ENCODE measurements at regions not wholly inside any gene's neighbourhood (a gene's known extent, or its start where the extent isn't known, plus 50 kb on each side); places are given as distances from the start of the nearest gene placed in this dataset.

DNA sequence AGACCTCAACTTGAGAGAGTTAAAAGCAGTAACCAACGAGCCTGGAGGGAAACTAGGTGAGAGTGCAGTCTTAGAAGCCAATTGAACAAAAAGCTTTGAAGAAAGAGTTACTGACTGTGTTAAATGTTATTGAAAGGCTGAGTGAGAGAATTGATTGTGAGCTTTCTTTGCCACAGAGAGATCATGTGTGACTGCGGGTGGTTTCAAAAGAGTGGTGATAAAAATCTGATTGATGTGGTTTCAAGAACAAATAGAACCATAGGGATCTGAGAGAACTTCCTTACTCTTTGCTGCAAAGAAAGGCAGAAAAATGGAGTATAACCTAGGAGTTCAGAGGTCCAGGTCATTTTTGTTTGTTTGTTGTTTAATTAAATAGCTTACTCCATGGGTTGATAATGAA, 759.9 kb upstream of the ALCAM start:
- Histone ChIP-seq H3K79me2 (ENCODE audit: control insufficient read depth in 1 of 2, insufficient read depth in 2 of 2, low read length in 2 of 2) (no peaks in the 10 kb centered on the region), H2BK5ac (ENCODE audit: low read depth, low read length) (no peak overlapping the region), H3K27me3 (replicated peaks in 1 of 4; ENCODE audit: control insufficient read depth in 3 of 4, extremely low read depth in 1 of 4, insufficient read depth in 3 of 4, low read length in 3 of 4) (no peaks in the 10 kb centered on the region), H4K91ac (replicated peaks; ENCODE audit: insufficient read length, low read length) (no peak overlapping the region), H2BK20ac (ENCODE audit: low read length) (no peak overlapping the region), H2AK5ac (ENCODE audit: low read depth, low read length) (no peak overlapping the region), H2AFZ (ENCODE audit: low read length) (0 out of 2 replicates have a peak overlapping the region, but pooled peaks have one; percentile 45), H3K23me2 (ENCODE audit: low read depth, low read length) (no peaks in the 10 kb centered on the region), H4K20me1 (replicated peaks in 1 of 2; ENCODE audit: control insufficient read depth in 1 of 2, insufficient read depth in 2 of 2, low read length in 2 of 2) (no peaks in the 10 kb centered on the region), H4K5ac (ENCODE audit: insufficient read length, low read depth, low read length) (no peak overlapping the region), H3K4ac (replicated peaks; ENCODE audit: insufficient read length, low read depth, low read length) (no peak overlapping the region), H3K23ac (ENCODE audit: insufficient read length) (no peak overlapping the region), H2BK120ac (replicated peaks; ENCODE audit: low read depth, low read length) (no peak overlapping the region), H2BK15ac (ENCODE audit: low read length) (no peak overlapping the region), H3K36me3 (ENCODE audit: control insufficient read depth in 2 of 4, insufficient read depth in 4 of 4, low read length in 3 of 4) (no peaks in the 10 kb centered on the region), H3K4me2 (ENCODE audit: insufficient read depth in 1 of 2, low read depth in 2 of 2, low read length in 2 of 2) (no peak overlapping the region), H3K18ac (ENCODE audit: extremely low read depth, low read length) (no peak overlapping the region), H3K4me3 (ENCODE audit: extremely low read depth in 1 of 4, insufficient read depth in 2 of 4, low read depth in 3 of 4, low read length in 4 of 4) (no peak overlapping the region), H3K56ac (replicated peaks; ENCODE audit: insufficient read length, low read depth, low read length) (no peak overlapping the region), H3K14ac (ENCODE audit: insufficient read length) (no peak overlapping the region), H3K9ac (replicated peaks in 1 of 4; ENCODE audit: extremely low read depth in 1 of 4, low read depth in 3 of 4, low read length in 3 of 4) (no peak overlapping the region), H4K8ac (ENCODE audit: extremely low read depth, insufficient read depth, low read length) (no peak overlapping the region), H3K27ac (ENCODE audit: low read depth, low read length) (no peak overlapping the region), H3K9me3 (ENCODE audit: insufficient read depth in 2 of 2, low read depth in 1 of 2, low read length in 1 of 2) (no peaks in the 10 kb centered on the region), H3K79me1 (ENCODE audit: low read depth, low read length) (no peaks in the 10 kb centered on the region), H3K4me1 (replicated peaks in 1 of 4; ENCODE audit: control insufficient read depth in 3 of 4, insufficient read depth in 4 of 4, low read length in 3 of 4) (no peaks in the 10 kb centered on the region), H2BK12ac (ENCODE audit: low read depth, low read length) (no peak overlapping the region)
- ChIA-PET POLR2A (ENCODE audit: partially characterized antibody) (no interaction called here), CTCF (ENCODE audit: partially characterized antibody) (interaction anchor here (1.2 to 1.5 kb wide), 2 partner anchors 10 to 210 kb away, joined by 3 to 5 read pairs; no protein-coding TSS in a partner anchor)
- no peak for DNase-seq (ENCODE audit: low read depth in 1 of 2, low spot score in 2 of 2)
- 94% methylated on average over 2 of the region's 2 CpGs; no CpG with 5 or more reads in 1 of the 2 experiments for WGBS, 2 experiments (ENCODE audit: extremely low coverage in 1 of 2, insufficient coverage in 1 of 2, insufficient read length in 1 of 2, insufficient replicate concordance in 2 of 2, low coverage in 1 of 2, low lambda C conversion rate in 2 of 2, missing lambda C conversion rate in 1 of 2)
- FAIRE-seq, result no peak
- TF ChIP-seq TBP (IDR thresholded peaks at IDR 0.05; ENCODE audit: low read depth, low read length), result no peak
- no peak for TF ChIP-seq YY1 (IDR thresholded peaks at IDR 0.05; ENCODE audit: low read depth, low read length)
- no peak for TF ChIP-seq JUND (IDR thresholded peaks at IDR 0.05; ENCODE audit: low read length)
- no peak for TF ChIP-seq NANOG (IDR thresholded peaks at IDR 0.05; ENCODE audit: insufficient read depth, low read depth, low read length, poor library complexity, severe bottlenecking)
- no peak for TF ChIP-seq SIRT6 (IDR thresholded peaks at IDR 0.05; ENCODE audit: low read length)
- TF ChIP-seq TAF7 (optimal IDR thresholded peaks at IDR 0.05; ENCODE audit: borderline replicate concordance, low read depth, low read length), result no peak
- no peak for TF ChIP-seq CBX5 (IDR thresholded peaks at IDR 0.05; ENCODE audit: low read depth, low read length)
- TF ChIP-seq HDAC2 (IDR thresholded peaks at IDR 0.05; ENCODE audit: borderline replicate concordance in 1 of 2, low read depth in 2 of 2, low read length in 2 of 2), result no peak
- no peak for TF ChIP-seq BACH1 (IDR thresholded peaks at IDR 0.05; ENCODE audit: low read length)
- TF ChIP-seq, protein P1, sequence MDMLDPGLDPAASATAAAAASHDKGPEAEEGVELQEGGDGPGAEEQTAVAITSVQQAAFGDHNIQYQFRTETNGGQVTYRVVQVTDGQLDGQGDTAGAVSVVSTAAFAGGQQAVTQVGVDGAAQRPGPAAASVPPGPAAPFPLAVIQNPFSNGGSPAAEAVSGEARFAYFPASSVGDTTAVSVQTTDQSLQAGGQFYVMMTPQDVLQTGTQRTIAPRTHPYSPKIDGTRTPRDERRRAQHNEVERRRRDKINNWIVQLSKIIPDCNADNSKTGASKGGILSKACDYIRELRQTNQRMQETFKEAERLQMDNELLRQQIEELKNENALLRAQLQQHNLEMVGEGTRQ (IDR thresholded peaks at IDR 0.05; ENCODE audit: low read length), result no peak
- TF ChIP-seq, protein P2, sequence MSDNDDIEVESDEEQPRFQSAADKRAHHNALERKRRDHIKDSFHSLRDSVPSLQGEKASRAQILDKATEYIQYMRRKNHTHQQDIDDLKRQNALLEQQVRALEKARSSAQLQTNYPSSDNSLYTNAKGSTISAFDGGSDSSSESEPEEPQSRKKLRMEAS (IDR thresholded peaks at IDR 0.05), result no peak
- TF ChIP-seq CEBPB (IDR thresholded peaks at IDR 0.05; ENCODE audit: low read depth, low read length), result no peak
- TF ChIP-seq CREB1 (IDR thresholded peaks at IDR 0.05), result no peak
- TF ChIP-seq EZH2 (IDR thresholded peaks at IDR 0.05; ENCODE audit: low read depth, low read length, severe bottlenecking), result no peak
